Left cardiac atrium (tissue), 4 donors: ENCODE measurements at regions not wholly inside any gene's neighbourhood (a gene's known extent, or its start where the extent isn't known, plus 50 kb on each side); places are given as distances from the start of the nearest gene placed in this dataset.
"Not testable (repeated sequence)": the region's sequence is repeated elsewhere in the genome, so short reads cannot be mapped to it uniquely, and the experiment has no call there.

Experiments used
- ATAC-seq, 2 donors: fragments of 200-7000 bp; cut with Tn5 transposase; one replicate each; pipeline ENCODE4 v1.9.1; 2020; ENCODE audit warnings: mild to moderate bottlenecking in 2 of 2, moderate library complexity in 2 of 2
- DNase-seq: peaks from one replicate; pipeline ENCODE4 v3.0.0-alpha.2; 2020
- intact Hi-C, 2 donors: fragments of 100-400 bp; cut with DNase I; formaldehyde crosslinking; loops; one replicate each; pipeline versions ENCODE4 v1.14.1 to v1.15.1; 2022 to 2023
- donor health status: DM: no; HTN: yes; CAD: no.
- donor health status: DM: no; HTN: yes; CAD: no; lungs with severe emphysema.
- donor health status: DM: yes; HTN: yes; CAD: no.
- donor health status: Dilated cardiomyopathy.

DNA sequence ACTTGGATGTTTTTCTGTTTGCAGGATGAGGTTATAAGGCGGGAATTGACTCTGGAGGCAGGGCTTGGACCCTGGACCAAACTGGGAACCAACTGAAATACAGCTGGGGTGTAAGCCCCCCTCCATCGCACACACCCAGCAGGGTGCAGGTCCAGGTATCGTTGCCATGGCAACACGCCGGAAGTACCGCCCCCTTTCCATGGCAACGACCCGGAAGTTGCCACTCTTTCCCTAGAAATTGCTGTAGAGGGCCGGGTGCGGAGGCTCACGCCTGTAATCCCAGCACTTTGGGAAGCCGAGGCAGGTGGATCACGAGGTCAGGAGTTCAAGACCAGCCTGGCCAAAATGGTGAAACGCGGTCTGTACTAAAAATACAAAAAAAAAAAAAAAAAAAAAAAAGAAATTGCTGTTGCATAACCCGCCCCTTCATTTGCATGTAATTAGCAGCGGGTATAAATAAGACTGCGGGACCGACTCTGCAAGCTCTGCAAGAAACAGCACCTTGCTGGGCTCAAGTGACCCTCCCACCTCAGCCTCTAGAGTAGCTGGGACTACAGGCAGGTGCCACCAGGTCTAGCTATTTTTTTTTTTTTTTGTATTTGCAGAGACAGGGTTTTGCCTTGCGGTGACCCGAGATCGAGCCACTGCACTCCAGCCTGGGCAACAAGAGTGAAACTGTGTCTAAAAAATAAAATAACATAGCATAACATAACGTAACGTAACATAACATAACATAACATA lies 139.6 kb downstream of the CRLF2 start:
- no peak for DNase-seq
- intact Hi-C loops = no loop called here
- no peak for ATAC-seq

DNA sequence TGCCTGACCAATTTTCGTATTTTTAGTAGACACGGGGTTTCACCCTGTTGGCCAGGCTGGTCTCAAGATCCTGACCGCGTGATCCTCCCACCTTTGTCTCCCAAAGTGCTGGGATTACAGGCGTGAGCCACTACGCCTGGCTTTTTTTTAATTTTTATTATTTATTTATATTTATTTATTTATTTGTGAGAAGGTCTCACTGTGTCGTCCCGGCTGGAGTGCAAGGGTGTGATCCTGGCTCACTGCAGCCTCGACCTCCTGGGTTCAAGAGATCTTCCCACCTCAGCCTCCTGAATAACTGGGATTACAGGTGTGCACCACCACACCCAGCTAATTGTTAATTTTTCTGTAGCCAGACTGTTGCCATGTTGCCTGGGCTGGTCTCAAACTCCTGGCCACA lies 141.1 kb downstream of the CRLF2 start:
- no peak for DNase-seq
- ATAC-seq = no peak
- intact Hi-C loops = no loop called here

GRCh38 chrX:1062351-1062750 lies 150.1 kb downstream of the CRLF2 start:
- DNase-seq = no peak
- intact Hi-C loops = no loop called here

GRCh38 chrX:1060562-1060960 lies 151.9 kb downstream of the CRLF2 start:
- no peak for DNase-seq
- ATAC-seq = no peak
- intact Hi-C loops = no loop called here

More at GRCh38 chrX:1062351-1062750, 150.1 kb downstream of the CRLF2 start:
- ATAC-seq = no peak

DNA sequence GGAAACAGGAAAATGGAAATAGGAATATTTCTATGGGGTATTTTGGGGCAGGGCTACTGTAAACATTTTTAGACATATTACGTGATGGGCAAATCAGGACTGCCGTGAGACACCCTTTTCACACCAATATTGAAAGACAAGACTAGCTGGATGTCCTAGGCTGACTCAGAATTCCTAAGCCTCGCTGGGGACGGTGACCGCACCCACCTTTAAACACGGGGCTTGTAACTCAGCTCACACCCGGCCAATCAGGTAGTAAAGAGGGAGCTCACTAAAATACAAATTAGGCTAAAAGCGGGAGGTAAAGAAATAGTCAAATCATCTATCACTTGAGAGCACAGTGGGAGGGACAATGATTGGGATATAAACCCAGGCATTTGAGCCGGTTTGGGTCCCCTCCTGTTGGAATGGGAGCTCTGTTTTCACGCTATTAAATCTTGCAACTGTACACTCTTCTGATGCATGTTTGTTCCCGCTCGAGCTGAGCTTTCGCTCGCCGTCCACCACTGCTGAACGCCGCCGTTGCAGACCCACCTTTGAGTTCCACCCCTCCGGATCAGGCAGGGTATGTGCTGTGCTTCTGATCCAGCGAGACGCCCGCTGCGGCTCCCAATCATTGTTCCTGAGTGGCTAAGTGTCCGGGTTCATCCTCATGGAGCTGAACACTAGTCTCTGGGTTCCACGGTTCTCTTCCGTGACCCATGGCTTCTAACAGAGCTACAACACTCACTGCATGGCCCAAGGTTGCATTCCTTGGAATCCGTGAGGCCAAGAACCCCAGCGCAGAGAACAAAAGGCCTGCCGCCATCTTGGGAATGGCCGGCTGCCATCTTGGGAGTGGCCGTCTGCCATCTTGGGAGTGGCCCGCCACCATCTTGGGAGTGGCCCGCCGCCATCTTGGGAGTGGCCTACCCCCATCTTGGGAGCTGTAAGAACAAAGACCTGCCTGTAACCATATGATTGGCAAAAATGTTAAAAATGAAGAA lies 152.6 kb downstream of the CRLF2 start:
- no peak for DNase-seq
- no peak for ATAC-seq
- intact Hi-C loops = no loop called here

DNA sequence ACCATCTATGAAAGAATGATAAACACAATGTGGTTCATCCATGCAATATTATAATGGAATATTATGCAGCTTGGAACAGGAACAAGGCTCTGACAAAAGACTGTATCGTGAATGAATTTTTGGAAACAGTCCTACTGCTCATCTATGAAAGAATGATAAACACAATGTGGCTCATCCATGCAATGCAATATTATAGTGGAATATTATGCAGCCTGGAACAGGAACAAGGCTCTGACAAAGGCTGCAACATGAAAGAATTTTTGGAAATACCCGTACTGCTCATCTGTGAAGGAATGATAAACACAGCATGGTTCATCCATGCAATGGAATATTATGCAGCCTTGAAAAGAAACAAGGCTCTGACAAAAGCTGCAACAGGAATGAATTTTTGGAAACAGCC lies 158.8 kb downstream of the CRLF2 start:
- ATAC-seq, intact Hi-C loops, DNase-seq: not testable (repeated sequence)

- no peak for ATAC-seq
Measured at GRCh38 chrX:1053072-1053471, 159.4 kb downstream of the CRLF2 start.

DNA sequence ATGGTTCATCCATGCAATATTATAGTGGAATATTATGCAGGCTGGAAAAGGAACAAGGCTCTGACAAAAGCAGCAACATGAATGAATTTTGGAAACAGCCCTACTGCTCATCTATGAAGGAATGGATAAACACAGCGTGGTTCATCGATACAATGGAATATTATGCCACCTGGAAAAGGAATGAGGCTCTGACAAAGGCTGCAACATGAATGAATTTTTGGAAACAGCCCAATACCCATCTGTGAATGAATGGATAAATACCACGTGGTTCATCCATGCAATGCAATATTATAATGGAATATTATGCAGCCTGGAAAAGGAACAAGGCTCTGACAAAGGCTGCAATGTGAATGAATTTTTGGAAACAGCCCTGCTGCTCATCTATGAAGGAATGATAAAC lies 160.4 kb downstream of the CRLF2 start:
- intact Hi-C loops = no loop called here
- ATAC-seq (no peak), DNase-seq (no peak)

More at GRCh38 chrX:1053072-1053471, 159.4 kb downstream of the CRLF2 start:
- intact Hi-C loops = no loop called here
- no peak for DNase-seq

DNA sequence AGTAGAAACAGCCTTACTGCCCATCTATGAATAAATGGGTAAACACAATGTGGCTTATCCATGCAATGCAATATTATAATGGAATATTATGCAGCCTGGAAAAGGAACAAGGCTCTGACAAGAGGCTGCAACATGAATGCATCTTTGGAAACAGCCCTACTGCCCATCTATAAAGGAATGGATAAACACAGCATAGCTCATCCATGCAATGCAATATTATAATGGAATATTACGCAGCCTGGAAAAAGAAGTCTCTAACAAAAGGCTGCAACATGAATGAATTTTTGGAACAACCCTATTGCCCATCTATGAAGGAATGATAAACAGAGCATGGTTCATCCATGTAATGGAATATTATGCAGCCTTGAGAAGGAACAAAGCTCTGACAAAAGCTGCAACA lies 161.0 kb downstream of the CRLF2 start:
- ATAC-seq (no peak), DNase-seq (no peak)
- intact Hi-C loops = no loop called here

DNA sequence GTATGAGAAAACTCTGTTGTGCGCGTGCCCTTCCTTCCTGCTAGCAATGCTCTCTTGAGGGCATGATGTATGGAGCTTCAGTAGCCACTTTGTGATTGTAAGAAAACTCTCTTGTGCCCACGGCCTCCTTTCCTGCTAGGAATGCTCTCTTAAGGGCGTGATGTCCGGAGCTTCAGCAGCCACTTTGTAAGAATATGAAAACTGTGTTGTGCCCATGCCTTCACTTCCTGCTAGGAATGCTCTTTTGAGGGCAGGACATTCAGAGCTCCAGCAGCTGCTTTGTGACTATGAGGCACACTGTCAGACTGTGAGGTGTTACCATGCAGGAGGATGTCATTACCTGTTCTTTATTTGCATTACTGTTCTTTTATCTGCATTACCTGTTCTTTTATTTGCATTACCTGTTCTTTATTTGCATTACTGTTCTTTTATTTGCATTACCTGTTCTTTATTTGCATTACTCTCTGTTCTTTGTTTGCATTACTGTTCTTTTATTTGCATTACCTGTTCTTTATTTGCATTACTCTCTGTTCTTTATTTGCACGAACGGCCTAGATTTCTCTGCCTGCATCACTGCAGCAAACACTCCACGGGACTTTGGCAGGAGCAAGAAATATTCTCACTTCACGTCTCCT lies 166.7 kb downstream of the CRLF2 start:
- no peak for ATAC-seq
- intact Hi-C loops = no loop called here
- no peak for DNase-seq

DNA sequence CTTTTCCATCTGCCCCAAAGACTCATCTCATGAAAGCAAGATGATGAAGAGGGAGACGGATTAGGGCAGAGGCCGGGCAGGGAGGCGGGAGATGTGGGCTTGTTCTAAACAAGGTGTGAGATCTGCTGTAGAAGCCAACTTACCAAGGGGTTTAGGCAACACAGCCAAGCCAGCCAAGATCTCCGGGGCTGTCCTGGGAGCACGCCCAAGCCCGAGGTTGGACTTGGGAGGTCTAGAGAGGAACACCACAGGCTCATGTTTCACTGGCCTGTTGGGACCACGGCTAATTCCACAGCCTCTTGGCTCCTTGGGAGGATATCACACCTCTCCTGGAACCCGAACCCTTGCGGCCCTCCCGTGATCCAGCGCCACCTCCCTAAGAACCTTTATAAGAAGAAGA lies 171.4 kb downstream of the CRLF2 start:
- intact Hi-C loops = no loop called here
- no peak for ATAC-seq
- DNase-seq = no peak

DNA sequence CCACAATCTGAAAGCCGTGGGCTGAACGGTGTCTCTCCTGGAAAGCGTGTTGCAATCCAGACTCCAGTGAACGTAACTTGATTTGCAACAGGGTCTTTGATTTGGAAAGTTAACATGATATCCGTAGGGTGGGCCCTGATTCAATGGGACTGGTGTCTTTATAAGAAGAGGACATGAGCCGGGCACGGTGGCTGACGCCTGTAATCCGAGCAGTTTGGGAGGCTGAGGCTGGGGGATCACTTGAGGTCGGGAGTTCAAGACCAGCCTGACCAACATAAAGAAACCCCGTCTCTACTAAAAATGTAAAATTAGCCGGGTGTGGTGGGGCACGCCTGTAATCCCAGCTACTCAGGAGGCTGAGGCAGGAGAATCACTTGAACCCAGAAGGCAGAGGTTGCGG lies 176.5 kb downstream of the CRLF2 start:
- intact Hi-C loops, DNase-seq, ATAC-seq: not testable (repeated sequence)

DNA sequence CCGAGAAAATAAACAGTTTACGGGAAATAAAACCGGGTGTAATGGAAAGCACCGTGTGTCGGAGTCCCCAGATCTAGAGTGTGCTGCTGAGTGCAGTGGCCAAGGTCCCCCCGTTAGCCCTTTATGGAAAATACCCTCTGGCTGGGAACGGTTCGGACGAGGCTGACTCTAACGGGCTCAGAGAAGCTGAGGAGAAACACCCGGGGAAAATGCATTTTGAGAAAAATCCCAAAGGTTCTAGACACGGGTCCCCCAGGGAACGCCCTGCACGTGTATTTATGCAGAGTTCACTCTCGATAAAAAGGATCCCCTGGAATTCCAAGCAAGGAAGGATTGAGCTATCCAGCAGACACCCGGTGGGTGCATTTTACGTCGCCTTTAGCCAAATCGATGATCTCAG lies 177.2 kb downstream of the CRLF2 start:
- intact Hi-C loops = no loop called here
- ATAC-seq (no peak), DNase-seq (no peak)

GRCh38 chrX:1034717-1035116 lies 177.7 kb downstream of the CRLF2 start:
- intact Hi-C loops = no loop called here
- ATAC-seq (no peak), DNase-seq (no peak)

- DNase-seq (no peak), ATAC-seq (no peak)
- intact Hi-C loops = no loop called here
Measured at GRCh38 chrX:1031521-1032430, 180.7 kb downstream of the CRLF2 start.

- ATAC-seq = no peak
- intact Hi-C loops = no loop called here
- DNase-seq = no peak
Measured at GRCh38 chrX:1029494-1029893, 183.0 kb downstream of the CRLF2 start.

- DNase-seq (no peak), ATAC-seq (no peak)
- intact Hi-C loops = no loop called here
Measured at GRCh38 chrX:1027680-1028079, 184.8 kb downstream of the CRLF2 start.

DNA sequence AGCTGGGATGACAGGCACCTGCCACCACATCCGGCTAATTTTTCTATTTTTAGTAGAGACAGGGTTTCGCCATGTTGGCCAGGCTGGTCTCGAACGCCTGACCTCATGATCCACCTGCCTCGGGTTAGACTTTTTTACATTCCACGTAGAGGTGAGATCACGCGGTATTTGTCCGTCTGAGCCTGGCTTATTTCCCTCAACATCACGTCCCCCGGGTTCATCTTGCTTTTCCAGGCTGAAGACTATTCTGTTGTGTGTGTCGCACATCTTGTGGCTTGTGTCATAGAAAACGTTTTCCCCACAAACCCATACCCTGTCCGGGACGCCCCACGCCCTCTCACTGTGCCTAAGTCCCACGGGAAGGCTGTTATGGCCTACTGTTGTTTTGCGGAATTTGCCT lies 185.3 kb downstream of the CRLF2 start:
- intact Hi-C loops = no loop called here

More for the DNA sequence above, 185.3 kb downstream of the CRLF2 start:
- ATAC-seq = no peak
- DNase-seq = no peak
